Lower leg skin (tissue), 3 donors: ENCODE measurements at regions not wholly inside any gene's neighbourhood (a gene's known extent, or its start where the extent isn't known, plus 50 kb on each side); places are given as distances from the start of the nearest gene placed in this dataset.
"Not testable (repeated sequence)": the region's sequence is repeated elsewhere in the genome, so short reads cannot be mapped to it uniquely, and the experiment has no call there.

Source experiments
- CTCF ChIP-seq, 3 donors: fragments of 450-650 bp; IDR thresholded peaks; one replicate each; pipeline ENCODE4 v1.5.1; 2016; ENCODE audit warnings: antibody characterized with exemption in 3 of 3, mild to moderate bottlenecking in 3 of 3, moderate library complexity in 2 of 3
- POLR2A ChIP-seq, 2 donors: fragments of 450-650 bp; IDR thresholded peaks; one replicate each; pipeline ENCODE4 v1.6.1; 2016 to 2017; ENCODE audit warnings: antibody characterized with exemption in 2 of 2, mild to moderate bottlenecking in 1 of 2, moderate library complexity in 1 of 2

- TF ChIP-seq POLR2A, CTCF (IDR thresholded peaks at IDR 0.05): not testable (repeated sequence)
Observed at GRCh38 chr9:40991100-40991740, 137.3 kb downstream of the FOXD4L6 start.
